ENCODE measurements at regions not wholly inside any gene's neighbourhood (a gene's known extent, or its start where the extent isn't known, plus 50 kb on each side); places are given as distances from the start of the nearest gene placed in this dataset.

GRCh38 chr13:77412116-77412635, 85.3 kb upstream of the MYCBP2 start:
- DNase-seq, result no peak
- no peak for TF ChIP-seq CTCF (IDR thresholded peaks at IDR 0.05; ENCODE audit: low read depth, low read length, missing control alignments)
- Histone ChIP-seq H3K4me3 (ENCODE audit: low read depth, low read length) (no peak overlapping the region), H3K27ac (no peak overlapping the region), H3K27me3 (replicated peaks) (no peaks in the 10 kb centered on the region), H3K36me3 (replicated peaks) (no peaks in the 10 kb centered on the region)
- in situ Hi-C loops (cut with HindIII; ENCODE audit: low pct_ligation_motif_present, low sequenced_read_pairs), result no loop called here

GRCh38 chr13:77409412-77409811, 82.5 kb upstream of the MYCBP2 start:
- H3K27me3 ChIP-seq (replicated peaks), result no peaks in the 10 kb centered on the region
- DNase-seq, result no peak
- TF ChIP-seq CTCF (IDR thresholded peaks at IDR 0.05; ENCODE audit: low read depth, low read length, missing control alignments), result no peak
- no peak overlapping the region for H3K27ac ChIP-seq
- in situ Hi-C loops (cut with HindIII; ENCODE audit: low pct_ligation_motif_present, low sequenced_read_pairs), result no loop called here
- no peaks in the 10 kb centered on the region for H3K36me3 ChIP-seq (replicated peaks)
- H3K4me3 ChIP-seq (ENCODE audit: low read depth, low read length), result no peak overlapping the region

GRCh38 chr13:77406644-77407440, 79.9 kb upstream of the MYCBP2 start:
- in situ Hi-C loops (cut with HindIII; ENCODE audit: low pct_ligation_motif_present, low sequenced_read_pairs), result no loop called here
- H3K4me3 ChIP-seq (ENCODE audit: low read depth, low read length), result no peak overlapping the region
- no peaks in the 10 kb centered on the region for H3K36me3 ChIP-seq (replicated peaks)
- TF ChIP-seq CTCF (IDR thresholded peaks at IDR 0.05; ENCODE audit: low read depth, low read length, missing control alignments), result no peak
- H3K27me3 ChIP-seq (replicated peaks), result no peaks in the 10 kb centered on the region
- DNase-seq, result no peak
- H3K27ac ChIP-seq, result no peak overlapping the region

- no peak for DNase-seq
- no peaks in the 10 kb centered on the region for H3K27me3 ChIP-seq (replicated peaks)
- in situ Hi-C loops (cut with HindIII; ENCODE audit: low pct_ligation_motif_present, low sequenced_read_pairs), result no loop called here
Measured at GRCh38 chr13:77398825-77399620, 72.1 kb upstream of the MYCBP2 start.

GRCh38 chr13:77397636-77398035, 70.7 kb upstream of the MYCBP2 start:
- TF ChIP-seq CTCF (IDR thresholded peaks at IDR 0.05; ENCODE audit: low read depth, low read length, missing control alignments), result no peak
- no peaks in the 10 kb centered on the region for H3K27me3 ChIP-seq (replicated peaks)
- no peak overlapping the region for H3K27ac ChIP-seq
- in situ Hi-C loops (cut with HindIII; ENCODE audit: low pct_ligation_motif_present, low sequenced_read_pairs), result no loop called here
- no peak for DNase-seq
- no peak overlapping the region for H3K4me3 ChIP-seq (ENCODE audit: low read depth, low read length)
- no peaks in the 10 kb centered on the region for H3K36me3 ChIP-seq (replicated peaks)

More at GRCh38 chr13:77398825-77399620, 72.1 kb upstream of the MYCBP2 start:
- Histone ChIP-seq H3K36me3 (replicated peaks) (no peaks in the 10 kb centered on the region), H3K4me3 (ENCODE audit: low read depth, low read length) (no peak overlapping the region), H3K27ac (no peak overlapping the region)
- no peak for TF ChIP-seq CTCF (IDR thresholded peaks at IDR 0.05; ENCODE audit: low read depth, low read length, missing control alignments)

Measured in brain microvascular endothelial cell (primary cell).